DND-41 (cell line): ENCODE measurements at regions not wholly inside any gene's neighbourhood (a gene's known extent, or its start where the extent isn't known, plus 50 kb on each side); places are given as distances from the start of the nearest gene placed in this dataset.

Experiments used
- ATAC-seq: fragments of 200-7000 bp; cut with Tn5 transposase; 3 replicates; pipeline ENCODE4 v1.9.1; 2021; ENCODE audit warnings: low read depth; ENCODE audit not compliant: insufficient read depth
- DNase-seq: peaks from one replicate; pipeline ENCODE4 v3.0.0-alpha.2; 2020
- H2AFZ ChIP-seq: 2 replicates; pipeline ENCODE4 v1.6.0; 2012; ENCODE audit warnings: low read depth, low read length
- H3K27ac ChIP-seq: 2 replicates; pipeline ENCODE4 v1.5.1; 2012; ENCODE audit warnings: low read length, inconsistent platforms
- H3K27me3 ChIP-seq: fragments of 200-600 bp; sonication (generic); 2 replicates; pipeline ENCODE4 v1.6.0; 2012; ENCODE audit warnings: low read length, mild to moderate bottlenecking, inconsistent platforms; ENCODE audit not compliant: insufficient read depth, poor library complexity
- H3K36me3 ChIP-seq: 2 replicates; pipeline ENCODE4 v1.5.1; 2012; ENCODE audit warnings: low read length, inconsistent platforms; ENCODE audit not compliant: insufficient read depth
- H3K4me1 ChIP-seq: 2 replicates; pipeline ENCODE4 v1.5.1; 2012; ENCODE audit warnings: mild to moderate bottlenecking, low read length; ENCODE audit not compliant: insufficient read depth
- H3K4me2 ChIP-seq: 2 replicates; pipeline ENCODE4 v1.6.0; 2012; ENCODE audit warnings: mild to moderate bottlenecking, moderate library complexity, low read length, inconsistent platforms; ENCODE audit not compliant: insufficient read depth
- H3K4me3 ChIP-seq, 2 experiments: fragments of 200-600 bp in 1 of 2; shearing (Covaris generic) in 1 of 2; 2 replicates each; pipeline ENCODE4 v1.5.1; 2012 to 2016; ENCODE audit warnings: inconsistent platforms in 2 of 2, low read length in 2 of 2, mild to moderate bottlenecking in 2 of 2, low read depth in 1 of 2, moderate library complexity in 1 of 2
- H3K79me2 ChIP-seq: 2 replicates; pipeline ENCODE4 v1.6.0; 2012; ENCODE audit warnings: low read length, inconsistent platforms; ENCODE audit not compliant: insufficient read depth
- H3K9ac ChIP-seq: 2 replicates; pipeline ENCODE4 v1.6.0; 2012; ENCODE audit warnings: low read depth, mild to moderate bottlenecking, inconsistent platforms, low read length, moderate library complexity
- H3K9me3 ChIP-seq: 2 replicates; pipeline ENCODE4 v1.5.1; 2012; ENCODE audit warnings: low read length, moderate library complexity, mild to moderate bottlenecking, inconsistent platforms; ENCODE audit not compliant: insufficient read depth, severe bottlenecking
- H4K20me1 ChIP-seq: 2 replicates; pipeline ENCODE4 v1.6.0; 2012; ENCODE audit warnings: low read length; ENCODE audit not compliant: insufficient read depth
- CTCF ChIP-seq: IDR thresholded peaks from 2 replicates; pipeline ENCODE4 v1.5.1; 2012; ENCODE audit warnings: borderline replicate concordance, low read length, moderate library complexity, mild to moderate bottlenecking; ENCODE audit not compliant: poor library complexity, severe bottlenecking; ENCODE audit errors: extremely low read depth
- EZH2 ChIP-seq: IDR thresholded peaks from 3 replicates; pipeline ENCODE4 v1.6.1; 2012; ENCODE audit warnings: borderline replicate concordance, low read depth, mild to moderate bottlenecking, moderate library complexity, low read length, inconsistent platforms; ENCODE audit not compliant: severe bottlenecking

- H3K4me3 ChIP-seq: no peak overlapping the region
- H3K9me3 ChIP-seq: no peaks in the 10 kb centered on the region
- no peaks in the 10 kb centered on the region for H3K36me3 ChIP-seq
- TF ChIP-seq EZH2: no peak
- TF ChIP-seq CTCF: no peak
- no peaks in the 10 kb centered on the region for H3K27me3 ChIP-seq
- H3K79me2 ChIP-seq: no peaks in the 10 kb centered on the region
- no peak for DNase-seq
- H4K20me1 ChIP-seq: no peaks in the 10 kb centered on the region
- H3K9ac ChIP-seq: no peak overlapping the region
- no peak overlapping the region for H3K4me2 ChIP-seq
- no peak overlapping the region for H3K27ac ChIP-seq
- no peak for ATAC-seq
- H3K4me1 ChIP-seq: no peaks in the 10 kb centered on the region
- no peak overlapping the region for H2AFZ ChIP-seq
These were observed 83.0 kb downstream of the RSL24D1 start for GRCh38 chr15:55113736-55114135.

- no peaks in the 10 kb centered on the region for H3K4me1 ChIP-seq
- ATAC-seq: no peak
- no peak overlapping the region for H3K4me2 ChIP-seq
- no peaks in the 10 kb centered on the region for H3K79me2 ChIP-seq
- H3K9me3 ChIP-seq: no peaks in the 10 kb centered on the region
- no peaks in the 10 kb centered on the region for H3K36me3 ChIP-seq
- no peaks in the 10 kb centered on the region for H4K20me1 ChIP-seq
- no peaks in the 10 kb centered on the region for H3K27me3 ChIP-seq
- no peak overlapping the region for H3K9ac ChIP-seq
- H3K4me3 ChIP-seq: no peak overlapping the region
- H3K27ac ChIP-seq: no peak overlapping the region
- TF ChIP-seq CTCF (no peak), EZH2 (no peak)
- no peak overlapping the region for H2AFZ ChIP-seq
- DNase-seq: no peak
These were observed 84.0 kb downstream of the RSL24D1 start for GRCh38 chr15:55112706-55113105.

- no peak overlapping the region for H3K9ac ChIP-seq
- no peaks in the 10 kb centered on the region for H3K9me3 ChIP-seq
- TF ChIP-seq CTCF (no peak), EZH2 (no peak)
- no peak overlapping the region for H3K4me3 ChIP-seq
- no peak for ATAC-seq
- no peak overlapping the region for H3K27ac ChIP-seq
- no peaks in the 10 kb centered on the region for H3K36me3 ChIP-seq
- H3K4me1 ChIP-seq: no peaks in the 10 kb centered on the region
- no peaks in the 10 kb centered on the region for H4K20me1 ChIP-seq
- H3K79me2 ChIP-seq: no peaks in the 10 kb centered on the region
- DNase-seq: no peak
- no peak overlapping the region for H2AFZ ChIP-seq
- H3K4me2 ChIP-seq: no peak overlapping the region
- no peaks in the 10 kb centered on the region for H3K27me3 ChIP-seq
These were observed 86.3 kb downstream of the RSL24D1 start for GRCh38 chr15:55110446-55110845.
